Esophagus squamous epithelium (tissue), 5 donors: ENCODE measurements at regions not wholly inside any gene's neighbourhood (a gene's known extent, or its start where the extent isn't known, plus 50 kb on each side); places are given as distances from the start of the nearest gene placed in this dataset.

Experiments used
- DNase-seq: peaks from one replicate; lab custom pipeline; 2025; lab: John Stamatoyannopoulos, UW
- H3K27ac ChIP-seq, 4 donors: fragments of 200-600 bp; sonication (generic); one replicate each; pipeline ENCODE4 v1.5.1; 2016 to 2019; ENCODE audit warnings: mild to moderate bottlenecking in 1 of 4
- H3K27me3 ChIP-seq, 4 donors: fragments of 200-600 bp; sonication (generic); 1 replicate in 3 of 4; 2 replicates in 1 of 4; pipeline versions ENCODE4 v1.5.1 to v1.6.0; 2017 to 2021; ENCODE audit warnings: antibody characterized with exemption in 1 of 4
- H3K36me3 ChIP-seq, 3 donors: fragments of 200-600 bp; sonication (generic); one replicate each; pipeline ENCODE4 v1.5.1; 2016 to 2019
- H3K4me1 ChIP-seq, 3 donors: fragments of 200-600 bp; sonication (generic); one replicate each; pipeline ENCODE4 v1.5.1; 2017 to 2019
- H3K4me3 ChIP-seq, 4 donors: fragments of 200-600 bp; sonication (generic); 1 replicate in 3 of 4; 2 replicates in 1 of 4; pipeline ENCODE4 v1.5.1; 2016 to 2019; ENCODE audit warnings: mild to moderate bottlenecking in 2 of 4, moderate library complexity in 1 of 4
- H3K9me3 ChIP-seq, 3 donors: fragments of 200-600 bp; sonication (generic); one replicate each; pipeline ENCODE4 v1.5.1; 2016 to 2019
- POLR2A ChIP-seq, 4 donors: fragments of 450-650 bp; IDR thresholded peaks; one replicate each; pipeline ENCODE4 v1.6.1; 2017; ENCODE audit warnings: antibody characterized with exemption in 4 of 4, mild to moderate bottlenecking in 4 of 4, moderate library complexity in 3 of 4
- WGBS, 2 donors: methylation state at CpG; one replicate each; pipeline ENCODE4 v1.1.5; 2018; 5-methylcytosine and 5-hydroxymethylcytosine counted together
- intact Hi-C: fragments of 100-400 bp; cut with DNase I; formaldehyde crosslinking; loops from one replicate; pipeline ENCODE4 v1.15.0; 2022
- TF ChIP-seq, protein P1 (sequence below), 6 experiments: fragments of 450-650 bp in 4 of 6; fragments of 200-600 bp in 2 of 6; sonication (generic) in 2 of 6; IDR thresholded peaks; one replicate each; pipeline ENCODE4 v1.5.1; 2016 to 2019; ENCODE audit warnings: antibody characterized with exemption in 6 of 6, mild to moderate bottlenecking in 4 of 6, moderate library complexity in 4 of 6
- donor health status: DM: yes; HTN: yes; CAD: no.

DNA sequence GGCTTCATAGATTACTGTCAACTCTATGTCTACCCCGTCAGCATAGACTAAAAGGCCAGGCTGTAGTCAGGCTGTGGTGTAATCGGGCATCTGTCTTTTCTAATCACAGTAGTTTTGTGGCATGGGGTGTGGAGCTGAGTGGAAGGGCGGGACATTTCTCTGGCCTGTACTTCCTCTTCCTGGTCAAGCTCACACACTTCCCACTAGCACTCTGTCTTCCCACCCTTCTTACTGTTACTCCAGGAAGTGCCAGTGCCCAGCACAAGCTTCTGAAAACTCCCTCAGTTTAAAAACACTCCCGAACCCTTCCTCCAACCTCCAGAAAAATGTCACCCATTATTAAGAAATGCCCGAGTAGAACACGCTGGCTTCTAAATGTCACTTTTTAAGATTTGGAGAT lies 229.8 kb downstream of the KLF5 start:
- peak overlapping the region; percentile 3 to 86 (median 82) for H3K27ac ChIP-seq

DNA sequence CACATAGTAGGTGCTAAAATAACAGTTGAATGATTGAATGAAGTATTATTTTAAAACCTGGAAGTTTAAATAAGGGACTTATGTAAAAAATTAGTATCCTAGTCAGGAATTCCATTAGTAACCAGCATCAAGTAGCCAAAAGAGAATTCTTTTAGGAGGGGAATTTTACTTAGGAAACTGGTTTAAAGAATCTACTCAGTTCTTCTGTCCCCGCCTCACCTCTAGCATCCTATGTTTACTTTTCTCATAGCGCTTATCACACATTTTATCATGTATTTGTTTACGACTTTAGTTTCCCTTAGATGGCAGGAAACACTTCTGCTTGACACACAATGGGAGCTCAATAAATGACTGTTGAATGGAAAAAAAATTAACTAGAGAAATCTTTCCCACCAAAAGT lies 229.0 kb downstream of the KLF5 start:
- no peak for DNase-seq
- peak overlapping the region in 3 of 4 donors; percentile 78 to 86 (median 86) for H3K27ac ChIP-seq
- no peaks in the 10 kb centered on the region for H3K36me3 ChIP-seq
- WGBS, 2 donors: 84 to 87% methylated on average over 3 of the region's 3 CpGs
- intact Hi-C loops: no loop called here
- H3K9me3 ChIP-seq: no peaks in the 10 kb centered on the region
- no peak overlapping the region for H3K4me3 ChIP-seq
- H3K4me1 ChIP-seq: peaks cover 0 to 46% (median 7%) of the 10 kb centered on the region in 3 donors
- no peaks in the 10 kb centered on the region for H3K27me3 ChIP-seq
- no peak for TF ChIP-seq POLR2A (IDR thresholded peaks at IDR 0.05)
- TF ChIP-seq, protein P1, sequence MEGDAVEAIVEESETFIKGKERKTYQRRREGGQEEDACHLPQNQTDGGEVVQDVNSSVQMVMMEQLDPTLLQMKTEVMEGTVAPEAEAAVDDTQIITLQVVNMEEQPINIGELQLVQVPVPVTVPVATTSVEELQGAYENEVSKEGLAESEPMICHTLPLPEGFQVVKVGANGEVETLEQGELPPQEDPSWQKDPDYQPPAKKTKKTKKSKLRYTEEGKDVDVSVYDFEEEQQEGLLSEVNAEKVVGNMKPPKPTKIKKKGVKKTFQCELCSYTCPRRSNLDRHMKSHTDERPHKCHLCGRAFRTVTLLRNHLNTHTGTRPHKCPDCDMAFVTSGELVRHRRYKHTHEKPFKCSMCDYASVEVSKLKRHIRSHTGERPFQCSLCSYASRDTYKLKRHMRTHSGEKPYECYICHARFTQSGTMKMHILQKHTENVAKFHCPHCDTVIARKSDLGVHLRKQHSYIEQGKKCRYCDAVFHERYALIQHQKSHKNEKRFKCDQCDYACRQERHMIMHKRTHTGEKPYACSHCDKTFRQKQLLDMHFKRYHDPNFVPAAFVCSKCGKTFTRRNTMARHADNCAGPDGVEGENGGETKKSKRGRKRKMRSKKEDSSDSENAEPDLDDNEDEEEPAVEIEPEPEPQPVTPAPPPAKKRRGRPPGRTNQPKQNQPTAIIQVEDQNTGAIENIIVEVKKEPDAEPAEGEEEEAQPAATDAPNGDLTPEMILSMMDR (IDR thresholded peaks at IDR 0.05): no peak

More for the DNA sequence above, 229.8 kb downstream of the KLF5 start:
- Histone ChIP-seq H3K4me3 (no peak overlapping the region), H3K4me1 (peaks cover 0 to 42% (median 7%) of the 10 kb centered on the region in 3 donors), H3K36me3 (no peaks in the 10 kb centered on the region), H3K9me3 (no peaks in the 10 kb centered on the region), H3K27me3 (no peaks in the 10 kb centered on the region)
- intact Hi-C loops: no loop called here
- TF ChIP-seq POLR2A (IDR thresholded peaks at IDR 0.05): no peak
- TF ChIP-seq, protein P1 (IDR thresholded peaks at IDR 0.05): no peak
- no peak for DNase-seq
- WGBS, 2 donors: 76 to 81% methylated on average over 6 of the region's 6 CpGs

DNA sequence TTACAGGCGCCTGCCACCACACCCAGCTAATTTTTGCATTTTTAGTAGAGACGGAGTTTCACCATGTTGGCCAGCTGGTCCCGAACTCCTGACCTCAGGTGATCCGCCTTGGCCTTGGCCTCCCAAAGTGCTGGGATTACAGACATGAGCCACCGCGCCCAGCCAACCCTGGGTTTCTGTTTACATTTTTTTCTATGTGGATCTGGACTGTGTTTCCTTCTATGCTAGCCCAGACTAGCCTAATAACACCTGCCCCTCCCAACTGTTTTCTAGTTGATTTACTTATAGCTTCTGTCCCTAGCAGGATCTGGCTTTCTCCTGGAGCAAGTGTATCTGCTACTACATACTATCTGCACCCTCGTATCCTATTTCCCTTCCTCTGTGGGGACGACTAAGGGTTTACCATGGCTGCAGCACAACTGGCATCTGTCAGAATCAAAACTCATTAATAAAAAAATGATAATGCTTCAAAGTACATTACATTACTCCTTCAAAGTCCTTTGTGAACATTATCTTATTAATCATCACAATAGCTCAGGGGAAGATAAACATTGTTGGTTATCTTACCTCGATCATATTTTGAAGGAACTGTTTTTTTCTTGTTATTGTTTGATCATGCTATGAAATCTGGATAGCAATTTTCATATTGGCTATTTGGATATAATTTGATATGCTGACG lies 228.3 kb downstream of the KLF5 start:
- H3K27ac ChIP-seq: peak overlapping the region; percentile 17 to 86 (median 82)
- peaks cover 0 to 46% (median 7%) of the 10 kb centered on the region in 3 donors for H3K4me1 ChIP-seq
- no peak for DNase-seq
- no peak for TF ChIP-seq POLR2A (IDR thresholded peaks at IDR 0.05)
- TF ChIP-seq, protein P1 (IDR thresholded peaks at IDR 0.05): no peak
- H3K27me3 ChIP-seq: no peaks in the 10 kb centered on the region
- intact Hi-C loops: no loop called here
- H3K9me3 ChIP-seq: no peaks in the 10 kb centered on the region
- 37 to 59% methylated on average over 10 of the region's 10 CpGs for WGBS, 2 donors
- no peaks in the 10 kb centered on the region for H3K36me3 ChIP-seq
- no peak overlapping the region for H3K4me3 ChIP-seq

DNA sequence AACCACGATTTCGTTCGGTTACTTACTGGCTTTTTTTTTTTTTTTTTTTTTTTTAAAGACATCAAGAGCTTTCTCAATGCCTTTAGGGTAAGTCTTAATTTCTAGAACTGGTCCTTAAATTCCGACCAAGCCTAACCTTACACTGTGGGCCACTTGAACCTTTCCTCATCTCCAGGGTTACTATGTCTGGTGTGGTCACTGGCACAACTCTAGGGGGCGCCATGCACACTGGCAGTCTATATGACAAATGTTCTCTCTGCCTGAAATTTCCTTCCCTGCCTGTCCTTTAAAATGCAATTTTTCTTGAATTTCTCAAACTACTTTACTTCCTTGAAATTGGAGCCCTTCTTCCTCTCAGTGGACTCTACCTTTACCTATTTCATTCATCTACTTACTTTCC lies 227.4 kb downstream of the KLF5 start:
- Histone ChIP-seq H3K4me3 (no peak overlapping the region), H3K27me3 (no peaks in the 10 kb centered on the region), H3K27ac (peak overlapping the region in 3 of 4 donors; percentile 78 to 86 (median 86)), H3K4me1 (peaks cover 0 to 40% (median 1%) of the 10 kb centered on the region in 3 donors), H3K36me3 (no peaks in the 10 kb centered on the region), H3K9me3 (no peaks in the 10 kb centered on the region)
- WGBS, 2 donors: 83 to 90% methylated on average over 5 of the region's 5 CpGs
- intact Hi-C loops: no loop called here
- no peak for DNase-seq
- TF ChIP-seq POLR2A (IDR thresholded peaks at IDR 0.05): no peak
- TF ChIP-seq, protein P1 (IDR thresholded peaks at IDR 0.05): peak in 1 of 6 experiments; percentile 7

DNA sequence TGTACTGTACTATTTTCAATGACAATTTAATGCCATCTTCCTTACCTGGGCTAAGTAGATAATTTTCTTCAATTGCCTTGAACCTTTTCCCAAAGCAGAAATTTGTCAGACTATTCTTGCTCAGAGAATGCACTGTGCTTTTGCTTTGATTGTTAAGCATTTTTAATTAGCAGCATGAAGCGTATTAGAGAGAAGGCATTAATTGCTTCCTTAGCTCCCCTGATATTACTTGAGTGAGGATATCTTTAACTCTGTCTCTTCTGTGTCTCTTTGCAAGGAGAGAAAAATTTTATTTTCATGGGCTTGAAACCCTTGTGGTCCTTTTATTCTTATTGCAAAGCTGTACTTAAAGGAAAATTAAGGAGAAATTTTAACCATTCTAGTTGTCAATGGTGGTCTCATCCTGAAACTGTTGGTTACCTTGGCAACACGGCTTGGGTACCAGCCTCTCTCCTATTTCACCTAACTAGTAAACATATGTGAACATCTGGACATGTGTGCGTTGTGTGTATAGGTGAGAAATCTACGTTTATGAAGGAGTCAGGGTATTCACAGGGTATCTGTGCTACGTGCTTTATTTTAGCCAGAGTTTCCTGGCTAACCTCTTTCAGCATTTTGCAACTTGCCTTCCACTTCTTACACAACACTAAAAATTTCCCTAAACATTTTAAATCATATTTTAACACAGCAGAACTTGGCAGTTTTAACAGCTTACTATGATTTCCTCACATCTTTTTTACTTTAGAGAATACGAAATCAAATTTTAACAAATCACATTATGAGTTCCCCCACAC lies 225.5 kb downstream of the KLF5 start:
- Histone ChIP-seq H3K4me3 (no peak overlapping the region), H3K4me1 (peaks cover 0 to 29% (median 0%) of the 10 kb centered on the region in 3 donors), H3K27ac (peak overlapping the region in 1 of 4 donors; percentile 19), H3K9me3 (no peaks in the 10 kb centered on the region), H3K36me3 (no peaks in the 10 kb centered on the region), H3K27me3 (no peaks in the 10 kb centered on the region)
- DNase-seq: no peak
- intact Hi-C loops: no loop called here
- 69 to 79% methylated on average over 6 of the region's 6 CpGs for WGBS, 2 donors
- TF ChIP-seq POLR2A (IDR thresholded peaks at IDR 0.05): no peak
- TF ChIP-seq, protein P1 (IDR thresholded peaks at IDR 0.05): no peak
